ENCODE measurements at regions not wholly inside any gene's neighbourhood (a gene's known extent, or its start where the extent isn't known, plus 50 kb on each side); places are given as distances from the start of the nearest gene placed in this dataset.

GRCh38 chr5:171702135-171702770, 83.4 kb upstream of the SMIM23 start:
- no peak overlapping the region for H3K27ac ChIP-seq
- no peak overlapping the region for H3K4me3 ChIP-seq
- H3K27me3 ChIP-seq: no peaks in the 10 kb centered on the region
- ATAC-seq (no peak), DNase-seq (no peak)
- H3K36me3 ChIP-seq (replicated peaks in 1 of 2; ENCODE audit: insufficient read depth in 1 of 2, low read depth in 2 of 2): no peaks in the 10 kb centered on the region
- no peaks in the 10 kb centered on the region for H3K4me1 ChIP-seq
- 56 to 63% methylated on average over 13 of the region's 13 CpGs for WGBS, 2 donors
- H3K9me3 ChIP-seq: no peaks in the 10 kb centered on the region
- intact Hi-C loops (cut with DNase I): no loop called here
- TF ChIP-seq CTCF (IDR thresholded peaks at IDR 0.05) (no peak), POLR2A (IDR thresholded peaks at IDR 0.05) (no peak)

GRCh38 chr5:171703146-171703545, 82.5 kb upstream of the SMIM23 start:
- WGBS, 2 donors: 74 to 83% methylated on average over 9 to 11 of the region's 11 CpGs
- no peaks in the 10 kb centered on the region for H3K9me3 ChIP-seq
- no peaks in the 10 kb centered on the region for H3K27me3 ChIP-seq
- H3K4me3 ChIP-seq: no peak overlapping the region
- H3K36me3 ChIP-seq (replicated peaks in 1 of 2; ENCODE audit: insufficient read depth in 1 of 2, low read depth in 2 of 2): no peaks in the 10 kb centered on the region
- H3K27ac ChIP-seq: no peak overlapping the region
- no peak for TF ChIP-seq POLR2A (IDR thresholded peaks at IDR 0.05)
- TF ChIP-seq CTCF (IDR thresholded peaks at IDR 0.05): no peak
- DNase-seq (no peak), ATAC-seq (no peak)
- no peaks in the 10 kb centered on the region for H3K4me1 ChIP-seq
- intact Hi-C loops (cut with DNase I): no loop called here

GRCh38 chr5:171705036-171705435, 80.6 kb upstream of the SMIM23 start:
- ATAC-seq (no peak), DNase-seq (no peak)
- Histone ChIP-seq H3K36me3 (replicated peaks in 1 of 2; ENCODE audit: insufficient read depth in 1 of 2, low read depth in 2 of 2) (no peaks in the 10 kb centered on the region), H3K4me1 (no peaks in the 10 kb centered on the region), H3K27me3 (no peaks in the 10 kb centered on the region), H3K4me3 (no peak overlapping the region), H3K9me3 (no peaks in the 10 kb centered on the region), H3K27ac (no peak overlapping the region)
- TF ChIP-seq CTCF (IDR thresholded peaks at IDR 0.05) (no peak), POLR2A (IDR thresholded peaks at IDR 0.05) (no peak)
- intact Hi-C loops (cut with DNase I): no loop called here
- WGBS, 2 donors: 72 to 78% methylated on average over 6 of the region's 6 CpGs

- intact Hi-C loops (cut with DNase I): no loop called here
- WGBS, 2 donors: 65 to 71% methylated on average over 7 of the region's 7 CpGs
- H3K36me3 ChIP-seq (replicated peaks in 1 of 2; ENCODE audit: insufficient read depth in 1 of 2, low read depth in 2 of 2): no peaks in the 10 kb centered on the region
- DNase-seq (no peak), ATAC-seq (no peak)
- H3K27me3 ChIP-seq: no peaks in the 10 kb centered on the region
- no peak overlapping the region for H3K4me3 ChIP-seq
- TF ChIP-seq POLR2A (IDR thresholded peaks at IDR 0.05): no peak
- no peak for TF ChIP-seq CTCF (IDR thresholded peaks at IDR 0.05)
- no peak overlapping the region for H3K27ac ChIP-seq
- H3K4me1 ChIP-seq: no peaks in the 10 kb centered on the region
- H3K9me3 ChIP-seq: no peaks in the 10 kb centered on the region
Observed at GRCh38 chr5:171705830-171706468, 79.7 kb upstream of the SMIM23 start.

Data from body of pancreas (tissue), 4 donors.